ENCODE measurements at regions not wholly inside any gene's neighbourhood (a gene's known extent, or its start where the extent isn't known, plus 50 kb on each side); places are given as distances from the start of the nearest gene placed in this dataset.

DNA sequence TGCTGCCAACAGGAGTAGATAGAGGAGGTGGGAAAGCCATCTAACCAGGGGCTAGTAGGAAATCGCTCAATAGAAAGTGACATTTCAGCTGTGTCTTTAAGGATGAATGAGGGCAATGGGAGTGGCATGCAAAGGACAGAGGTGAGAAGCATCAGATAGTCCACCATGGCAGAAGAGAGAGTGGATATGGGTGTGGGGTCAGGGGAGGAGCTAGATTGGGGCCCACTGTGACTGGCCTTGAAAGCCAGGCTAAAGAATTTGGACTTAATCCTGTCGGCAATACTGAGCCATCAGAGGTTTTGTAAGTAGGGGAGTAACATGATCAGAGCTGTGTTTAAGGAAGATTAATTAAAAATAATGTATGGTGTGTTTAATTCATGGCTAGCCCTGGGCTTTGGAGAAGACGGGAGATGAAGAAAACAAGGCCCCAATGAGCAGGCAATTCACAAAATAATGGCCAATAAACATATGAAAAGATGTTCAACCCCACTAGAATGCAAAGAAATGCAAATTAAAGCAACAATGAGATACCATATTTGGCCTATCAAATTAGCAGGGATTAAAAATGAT lies 98.1 kb upstream of the PJA1 start:
- no peaks in the 10 kb centered on the region for H3K79me2 ChIP-seq (ENCODE audit: insufficient read depth, low read length)
- no peak overlapping the region for H3K4ac ChIP-seq (ENCODE audit: low read depth, low read length)
- H4K5ac ChIP-seq (ENCODE audit: insufficient read length, low read depth, low read length), result no peak overlapping the region
- TF ChIP-seq, protein P1, sequence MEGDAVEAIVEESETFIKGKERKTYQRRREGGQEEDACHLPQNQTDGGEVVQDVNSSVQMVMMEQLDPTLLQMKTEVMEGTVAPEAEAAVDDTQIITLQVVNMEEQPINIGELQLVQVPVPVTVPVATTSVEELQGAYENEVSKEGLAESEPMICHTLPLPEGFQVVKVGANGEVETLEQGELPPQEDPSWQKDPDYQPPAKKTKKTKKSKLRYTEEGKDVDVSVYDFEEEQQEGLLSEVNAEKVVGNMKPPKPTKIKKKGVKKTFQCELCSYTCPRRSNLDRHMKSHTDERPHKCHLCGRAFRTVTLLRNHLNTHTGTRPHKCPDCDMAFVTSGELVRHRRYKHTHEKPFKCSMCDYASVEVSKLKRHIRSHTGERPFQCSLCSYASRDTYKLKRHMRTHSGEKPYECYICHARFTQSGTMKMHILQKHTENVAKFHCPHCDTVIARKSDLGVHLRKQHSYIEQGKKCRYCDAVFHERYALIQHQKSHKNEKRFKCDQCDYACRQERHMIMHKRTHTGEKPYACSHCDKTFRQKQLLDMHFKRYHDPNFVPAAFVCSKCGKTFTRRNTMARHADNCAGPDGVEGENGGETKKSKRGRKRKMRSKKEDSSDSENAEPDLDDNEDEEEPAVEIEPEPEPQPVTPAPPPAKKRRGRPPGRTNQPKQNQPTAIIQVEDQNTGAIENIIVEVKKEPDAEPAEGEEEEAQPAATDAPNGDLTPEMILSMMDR (conservative IDR thresholded peaks at IDR 0.05), result no peak
- no peak overlapping the region for H3K18ac ChIP-seq (ENCODE audit: insufficient read length, low read depth, low read length)
- no peak overlapping the region for H3T11ph ChIP-seq (ENCODE audit: low read length)
- peaks cover 24 to 30% of the 10 kb centered on the region in 2 experiments for H3K4me1 Mint-ChIP-seq
- H3K4me3 Mint-ChIP-seq, result peak overlapping the region; percentile 8 to 45; a peak in 4 of 5 replicates
- no peaks in the 10 kb centered on the region for H3K23me2 ChIP-seq (ENCODE audit: insufficient read length, low read depth, low read length, poor library complexity, severe bottlenecking)
- no peak overlapping the region for H2AK5ac ChIP-seq (ENCODE audit: insufficient read length, low read length)
- H3K27ac Mint-ChIP-seq, result peak overlapping the region in 1 of 3 experiments; percentile 20; a peak in 2 of 7 replicates
- H2BK12ac ChIP-seq (ENCODE audit: insufficient read length, low read depth, low read length), result no peak overlapping the region
- peaks cover 72 to 77% of the 10 kb centered on the region in 2 experiments for H3K9me3 Mint-ChIP-seq
- H3K79me1 ChIP-seq (ENCODE audit: insufficient read depth, low read depth, low read length, poor library complexity, severe bottlenecking), result no peaks in the 10 kb centered on the region
- no peak overlapping the region for H2BK20ac ChIP-seq (ENCODE audit: low read depth, low read length, poor library complexity, severe bottlenecking)
- no peak overlapping the region for H4K8ac ChIP-seq (replicated peaks; ENCODE audit: insufficient read length, low read depth, low read length)
- H3K36me3 Mint-ChIP-seq (ENCODE audit: insufficient read depth in 1 of 3, low read depth in 3 of 3), result peaks cover 4 to 8% (median 5%) of the 10 kb centered on the region in 3 experiments; a peak in 5 of 7 replicates
- peaks cover 97% of the 10 kb centered on the region for H3K27me3 Mint-ChIP-seq (ENCODE audit: low read depth)
- no peak overlapping the region for H4K91ac ChIP-seq (ENCODE audit: insufficient read length, low read depth, low read length)
- no peak for DNase-seq
- no peak overlapping the region for H3K14ac ChIP-seq (ENCODE audit: insufficient read depth, low read length)
- no peaks in the 10 kb centered on the region for H4K20me1 ChIP-seq (ENCODE audit: control insufficient read depth, insufficient read depth, insufficient read length)
- no peak overlapping the region for H3K56ac ChIP-seq (ENCODE audit: insufficient read length, low read depth, low read length)
- no peak overlapping the region for H3K27ac ChIP-seq (ENCODE audit: insufficient read length, low read depth, low read length)
- H3K4me2 ChIP-seq (ENCODE audit: insufficient read depth, insufficient read length, low read length), result no peak overlapping the region
- no peak overlapping the region for H2AFZ ChIP-seq (ENCODE audit: low read length)
- H3K27me3 ChIP-seq (ENCODE audit: insufficient read depth, low read length), result peaks cover 66% of the 10 kb centered on the region; the same call in 1 of the 2 replicates
- WGBS (ENCODE audit: extremely low coverage, insufficient read length, low lambda C conversion rate), result no CpG with 5 or more reads among the region's 3 CpGs
- H3K4me1 ChIP-seq (ENCODE audit: insufficient read depth, low read length), result no peaks in the 10 kb centered on the region; the same call in 1 of the 2 replicates
- no peak overlapping the region for H2BK15ac ChIP-seq (ENCODE audit: low read depth, low read length)
- no peak overlapping the region for H2BK5ac ChIP-seq (ENCODE audit: insufficient read length, low read length)
- H2BK120ac ChIP-seq (ENCODE audit: low read depth, low read length, poor library complexity, severe bottlenecking), result no peak overlapping the region
- H3K9ac ChIP-seq (ENCODE audit: extremely low read depth, insufficient read length, low read length), result no peak overlapping the region
- peaks cover 7% of the 10 kb centered on the region for H3K9me3 ChIP-seq (ENCODE audit: control insufficient read depth, low read depth, low read length)
- no peak overlapping the region for H3K23ac ChIP-seq (ENCODE audit: insufficient read length, low read depth, low read length)
